ENCODE measurements at regions not wholly inside any gene's neighbourhood (a gene's known extent, or its start where the extent isn't known, plus 50 kb on each side); places are given as distances from the start of the nearest gene placed in this dataset.

DNA sequence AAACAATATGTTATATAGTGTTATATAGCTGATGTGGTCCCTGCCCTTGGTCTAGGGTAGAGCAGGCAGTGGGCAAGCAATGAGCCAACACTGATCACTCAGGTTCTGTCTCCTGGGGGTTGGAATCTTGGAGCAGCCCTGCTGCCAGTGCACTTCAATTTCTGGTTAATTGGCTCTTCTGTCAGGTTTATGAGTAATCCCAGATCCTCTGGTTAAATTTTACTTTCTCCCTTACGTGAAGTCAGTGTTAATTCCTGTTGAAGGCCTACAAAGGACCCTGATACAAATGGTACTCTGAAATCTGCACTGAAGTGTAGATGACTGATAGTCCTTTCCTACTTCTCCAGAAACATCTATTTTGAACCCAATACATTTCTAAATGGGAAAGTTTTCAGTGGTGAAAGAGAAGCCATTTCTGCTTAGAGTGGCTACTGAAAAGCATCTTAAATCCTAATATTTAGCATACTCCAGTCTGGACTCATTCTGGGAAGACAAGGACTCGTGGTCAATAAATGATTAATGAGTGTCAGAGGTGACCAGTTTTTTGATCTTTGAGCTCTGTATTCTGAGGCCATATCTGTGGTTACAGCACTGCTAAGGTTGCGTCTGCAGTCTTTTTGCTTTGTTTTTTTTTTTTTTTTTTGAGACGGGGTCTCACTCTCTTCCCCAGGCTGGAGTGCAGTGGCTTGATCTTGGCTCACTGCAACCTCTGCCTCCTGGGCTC, 442.4 kb downstream of the KIF4B start:
- TF ChIP-seq, protein P1, sequence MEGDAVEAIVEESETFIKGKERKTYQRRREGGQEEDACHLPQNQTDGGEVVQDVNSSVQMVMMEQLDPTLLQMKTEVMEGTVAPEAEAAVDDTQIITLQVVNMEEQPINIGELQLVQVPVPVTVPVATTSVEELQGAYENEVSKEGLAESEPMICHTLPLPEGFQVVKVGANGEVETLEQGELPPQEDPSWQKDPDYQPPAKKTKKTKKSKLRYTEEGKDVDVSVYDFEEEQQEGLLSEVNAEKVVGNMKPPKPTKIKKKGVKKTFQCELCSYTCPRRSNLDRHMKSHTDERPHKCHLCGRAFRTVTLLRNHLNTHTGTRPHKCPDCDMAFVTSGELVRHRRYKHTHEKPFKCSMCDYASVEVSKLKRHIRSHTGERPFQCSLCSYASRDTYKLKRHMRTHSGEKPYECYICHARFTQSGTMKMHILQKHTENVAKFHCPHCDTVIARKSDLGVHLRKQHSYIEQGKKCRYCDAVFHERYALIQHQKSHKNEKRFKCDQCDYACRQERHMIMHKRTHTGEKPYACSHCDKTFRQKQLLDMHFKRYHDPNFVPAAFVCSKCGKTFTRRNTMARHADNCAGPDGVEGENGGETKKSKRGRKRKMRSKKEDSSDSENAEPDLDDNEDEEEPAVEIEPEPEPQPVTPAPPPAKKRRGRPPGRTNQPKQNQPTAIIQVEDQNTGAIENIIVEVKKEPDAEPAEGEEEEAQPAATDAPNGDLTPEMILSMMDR (conservative IDR thresholded peaks at IDR 0.05; ENCODE audit: low read length): no peak
- no peak for TF ChIP-seq EZH2phosphoT487 (IDR thresholded peaks at IDR 0.05; ENCODE audit: borderline replicate concordance, low read depth, low read length)
